Iris pigment epithelial cell (primary cell): ENCODE measurements at regions not wholly inside any gene's neighbourhood (a gene's known extent, or its start where the extent isn't known, plus 50 kb on each side); places are given as distances from the start of the nearest gene placed in this dataset.
A peak's percentile ranks its signal among the peaks of the same experiment; 100 is the strongest.
"Not testable (repeated sequence)": the region's sequence is repeated elsewhere in the genome, so short reads cannot be mapped to it uniquely, and the experiment has no call there.

ENCODE experiments used
- DNase-seq: peaks from one replicate; pipeline ENCODE4 v3.0.0-alpha.2; 2011; ENCODE audit warnings: low read depth

DNA sequence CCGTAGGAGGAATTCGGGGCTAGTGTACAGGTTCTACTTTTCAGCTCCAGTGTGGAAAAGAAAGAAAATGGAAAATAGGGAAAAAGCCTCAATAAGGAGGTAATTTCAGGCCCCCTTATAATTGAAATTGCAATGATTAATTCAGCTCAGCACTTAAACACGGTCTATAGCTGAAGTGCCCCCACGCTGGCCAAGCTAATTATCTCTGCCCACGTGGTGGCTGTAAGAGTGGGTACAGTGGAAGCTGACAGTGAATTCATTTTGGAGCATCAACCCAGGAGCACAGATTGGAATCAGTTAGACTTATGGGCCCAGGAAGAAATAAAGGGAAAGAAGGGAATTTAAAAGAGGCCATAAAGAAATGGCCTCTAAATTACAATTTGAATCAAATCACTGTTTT lies 631.1 kb upstream of the CPEB2 start:
- no peak for DNase-seq

DNA sequence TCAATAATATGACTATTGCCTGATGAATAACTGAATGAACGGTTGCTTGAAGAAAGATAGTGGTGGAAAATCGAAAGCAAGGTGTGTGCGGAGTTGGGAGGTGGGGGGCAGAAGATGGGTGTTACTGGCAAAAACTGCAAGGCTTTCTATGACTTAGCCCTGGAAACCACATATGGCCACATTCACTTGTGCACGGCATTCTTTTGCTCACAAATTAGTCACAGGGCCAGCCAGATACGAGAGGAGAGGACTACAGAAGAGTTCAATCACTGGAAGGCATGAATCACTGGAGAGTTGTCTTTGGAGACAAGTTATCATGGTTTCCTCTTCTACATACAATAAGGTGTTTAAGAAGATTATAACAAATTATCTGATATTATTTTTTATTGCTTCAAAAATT lies 626.5 kb upstream of the CPEB2 start:
- DNase-seq: peak; percentile 70

DNA sequence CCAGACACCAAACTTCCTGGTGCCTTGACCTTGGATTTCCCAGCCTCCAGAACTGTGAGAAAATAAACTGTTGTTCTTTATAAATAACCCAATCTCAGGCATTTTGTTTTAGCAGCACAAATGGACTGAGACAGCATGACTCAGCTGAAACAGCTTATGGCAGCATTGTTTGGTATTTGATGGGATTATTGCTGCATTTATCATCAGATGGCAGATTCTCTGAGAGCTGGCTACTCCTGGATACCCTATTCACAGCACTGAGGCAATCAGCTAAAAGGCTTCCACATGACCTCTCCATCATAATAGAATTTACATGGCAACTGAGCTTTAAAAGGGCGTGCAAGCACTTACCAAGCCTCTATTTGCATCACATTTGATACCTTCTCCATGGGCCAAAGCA lies 623.1 kb upstream of the CPEB2 start:
- peak; percentile 62 for DNase-seq

DNA sequence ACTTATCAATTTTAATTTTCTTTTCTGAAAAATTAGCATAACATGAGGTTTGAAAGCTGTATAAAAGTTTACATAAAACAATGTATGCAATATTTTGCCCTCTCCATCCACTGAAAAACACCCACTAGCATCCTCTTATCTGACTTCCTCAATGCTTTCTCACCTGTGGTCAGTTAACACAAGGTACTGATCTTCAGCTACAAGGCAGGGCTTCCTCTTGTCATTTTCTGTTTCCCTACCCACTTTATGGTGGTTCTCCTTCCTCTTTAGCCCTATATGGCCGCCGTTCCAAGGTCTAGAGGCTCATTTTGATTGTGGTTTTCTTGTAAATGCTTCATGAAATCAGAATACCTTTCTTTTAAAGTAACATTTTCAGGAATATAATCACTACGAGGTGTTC lies 618.6 kb upstream of the CPEB2 start:
- no peak for DNase-seq

DNA sequence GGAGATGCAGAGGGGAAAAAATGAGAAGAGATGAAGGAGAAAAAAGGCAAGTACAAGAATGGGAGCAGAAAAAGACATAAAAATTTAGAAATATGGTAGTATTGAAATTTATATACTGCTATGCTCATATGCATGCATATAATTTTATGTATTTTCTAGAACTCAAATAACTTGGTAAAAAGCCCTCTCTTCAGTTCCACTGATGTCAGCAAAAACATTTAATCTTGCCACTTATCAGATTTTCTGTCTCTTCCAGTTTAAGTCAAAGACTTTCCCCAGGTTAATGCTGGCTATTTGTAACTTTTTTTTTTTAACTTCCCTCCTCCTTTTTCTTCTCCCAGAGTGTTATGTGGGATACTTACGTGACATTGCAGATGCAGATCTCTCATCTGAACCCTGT lies 617.5 kb upstream of the CPEB2 start:
- DNase-seq: no peak

DNA sequence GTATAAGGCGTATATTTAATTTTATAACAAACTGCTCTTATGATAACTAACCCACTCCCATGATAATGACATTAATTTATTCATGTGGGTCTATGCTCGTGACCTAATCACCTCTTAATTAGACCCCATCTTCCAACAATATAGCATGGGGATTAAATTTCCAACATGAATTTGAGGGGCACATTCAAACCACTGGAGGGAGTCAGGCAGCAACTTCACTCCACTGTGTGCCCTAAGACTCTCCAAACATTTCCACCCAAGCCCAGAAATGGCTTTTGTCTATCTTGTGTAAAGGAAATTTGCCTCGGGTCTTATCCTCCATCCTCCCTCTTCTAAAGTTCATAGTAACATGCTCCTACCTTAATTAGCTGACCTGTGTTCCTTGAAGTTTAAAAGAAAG lies 616.1 kb upstream of the CPEB2 start:
- no peak for DNase-seq

DNA sequence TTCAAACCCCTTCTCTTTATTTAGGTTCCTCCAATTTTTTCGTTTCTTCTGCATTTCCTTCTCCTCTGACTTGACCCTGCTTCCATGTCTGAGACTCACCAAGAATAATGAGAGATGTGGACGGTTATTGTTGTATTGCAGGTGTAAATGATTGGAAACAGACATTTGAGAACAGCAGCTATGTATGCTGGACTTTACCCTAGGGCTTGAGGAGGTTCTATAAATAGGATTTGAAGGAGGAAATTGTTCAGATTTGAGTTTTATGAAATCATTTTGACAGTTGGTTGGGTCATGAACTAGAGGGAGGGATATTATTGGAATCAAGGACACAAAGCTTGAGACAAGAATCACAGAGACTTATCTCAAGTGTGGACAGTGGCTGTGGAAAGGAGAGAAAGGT lies 614.6 kb upstream of the CPEB2 start:
- no peak for DNase-seq

DNA sequence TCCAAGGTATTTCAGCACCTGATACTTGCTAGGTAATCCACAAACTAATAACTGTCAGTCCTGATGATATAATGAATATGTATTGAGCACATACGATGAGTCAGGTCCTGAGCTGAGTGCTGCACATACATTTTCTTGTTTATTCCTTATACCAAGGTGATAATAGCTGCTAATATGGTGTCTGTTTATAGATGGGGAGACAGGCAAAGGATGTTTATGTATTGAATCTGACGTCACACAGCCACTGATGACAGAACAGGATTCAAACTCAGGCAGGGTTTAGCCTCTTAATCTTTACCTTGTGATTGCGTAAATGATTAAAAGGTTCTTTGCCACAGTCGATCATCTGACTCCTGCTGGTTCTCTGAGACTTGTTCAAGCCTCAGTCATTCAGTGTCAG lies 609.9 kb upstream of the CPEB2 start:
- no peak for DNase-seq

DNA sequence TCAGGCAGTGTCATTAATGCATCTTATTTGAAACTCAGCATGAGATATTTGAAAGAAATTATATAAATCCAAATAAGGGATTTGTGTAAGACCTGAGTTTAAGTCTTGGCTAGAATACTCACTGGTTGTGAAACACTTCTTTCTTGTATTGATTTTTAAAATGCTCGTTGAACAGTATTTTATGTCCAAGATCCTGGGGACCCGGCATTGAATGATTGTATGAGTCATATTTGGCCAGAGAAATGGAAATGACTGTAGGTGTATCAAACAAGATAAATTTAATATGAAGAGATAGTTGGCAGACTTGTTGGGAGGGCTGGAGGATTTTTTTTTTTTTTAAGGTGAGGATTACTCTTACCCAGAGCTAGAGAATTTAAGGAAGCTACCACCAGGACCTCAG lies 606.1 kb upstream of the CPEB2 start:
- DNase-seq: no peak

DNA sequence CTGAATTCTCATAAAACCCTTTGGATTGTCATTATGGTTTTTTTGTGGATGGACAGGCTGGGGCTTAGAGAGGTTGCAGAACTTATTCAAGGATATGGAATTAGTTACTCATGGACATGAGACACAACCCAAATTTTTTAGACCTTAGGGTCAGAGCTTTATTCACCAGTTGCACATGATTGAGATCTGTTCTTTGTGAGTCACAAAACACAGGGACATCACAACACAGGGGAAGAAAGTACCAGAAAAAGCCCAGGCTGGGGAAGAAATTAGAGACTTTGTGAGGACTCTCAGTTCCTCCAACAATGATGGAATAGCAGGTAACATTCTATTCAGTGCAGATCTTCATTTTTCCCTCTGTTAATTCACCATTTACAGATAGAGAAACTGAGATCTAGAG lies 602.4 kb upstream of the CPEB2 start:
- DNase-seq: no peak

DNA sequence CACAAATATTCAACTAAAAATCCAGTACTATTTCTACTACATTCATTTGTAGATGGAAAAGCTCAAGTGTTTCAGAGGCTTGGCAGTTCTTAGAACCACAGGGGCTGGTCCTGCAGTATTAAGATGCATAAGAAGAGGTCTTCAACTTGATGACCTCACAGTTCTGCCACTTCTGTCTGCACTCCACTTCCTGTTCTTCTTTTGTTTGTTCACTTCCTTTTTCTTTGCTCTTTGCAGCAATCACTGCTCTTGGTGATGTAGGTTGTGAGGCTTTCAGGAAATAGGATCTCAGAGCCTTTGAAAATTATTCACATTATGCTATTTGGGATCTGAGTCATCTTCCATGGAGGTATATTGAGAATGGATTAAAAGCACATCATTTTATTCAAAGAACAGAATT lies 602.0 kb upstream of the CPEB2 start:
- no peak for DNase-seq

DNA sequence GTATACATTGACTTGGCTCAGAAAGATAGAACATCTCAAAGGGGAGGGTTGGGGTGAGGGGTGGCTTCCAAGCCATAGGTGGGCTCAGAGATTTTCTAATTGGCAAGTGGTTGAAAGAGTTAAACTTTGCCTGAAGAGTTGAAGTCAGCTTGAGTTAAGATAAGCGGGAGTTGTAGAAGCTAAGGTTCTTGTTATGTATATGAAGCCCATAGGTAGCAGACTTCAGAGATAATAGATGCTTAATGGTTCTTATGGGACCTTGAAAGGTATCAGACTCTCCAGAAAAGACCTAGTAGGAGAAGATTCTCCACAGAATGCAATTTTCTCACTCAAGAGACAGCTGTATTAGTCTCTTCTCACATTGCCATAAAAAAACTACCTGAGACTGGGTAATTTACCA lies 599.1 kb upstream of the CPEB2 start:
- no peak for DNase-seq

DNA sequence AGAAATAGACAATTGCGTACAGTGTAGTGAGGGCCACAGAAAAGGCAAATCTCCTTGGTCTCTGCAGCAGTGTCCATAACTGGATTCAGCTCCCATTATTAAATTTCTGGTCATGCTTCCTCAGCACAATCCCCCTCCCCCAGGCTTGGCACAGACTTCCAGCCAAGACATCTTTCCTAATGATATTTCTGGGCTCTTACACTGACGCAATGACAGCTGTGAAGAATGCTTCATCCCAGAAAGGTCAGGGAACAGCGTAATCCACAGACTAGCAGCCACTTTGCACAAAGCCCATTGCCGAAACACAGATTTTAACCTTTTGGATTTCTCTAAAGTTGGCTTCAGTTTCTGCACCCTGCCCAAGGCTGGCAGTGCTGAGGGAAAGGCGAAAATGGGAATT lies 597.6 kb upstream of the CPEB2 start:
- no peak for DNase-seq

DNA sequence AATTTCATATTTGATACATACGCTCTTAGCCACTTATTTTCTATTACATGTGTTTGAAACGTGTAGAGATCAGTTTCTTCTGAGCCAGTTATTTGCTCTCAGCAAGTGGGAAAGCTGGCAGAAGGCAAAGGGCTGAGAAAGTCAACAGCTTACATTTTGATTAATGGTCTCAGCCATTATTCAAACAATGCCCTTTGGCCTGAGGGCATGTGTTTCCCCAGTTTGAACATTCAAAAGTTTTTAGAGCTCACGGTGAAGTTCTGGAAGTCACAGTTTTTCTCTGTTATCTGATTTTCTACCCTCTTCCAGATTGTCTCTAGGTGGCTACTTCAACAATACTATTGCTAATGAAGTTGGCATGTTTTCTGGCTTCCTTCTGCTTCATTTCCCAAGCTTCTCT lies 591.8 kb upstream of the CPEB2 start:
- no peak for DNase-seq

DNA sequence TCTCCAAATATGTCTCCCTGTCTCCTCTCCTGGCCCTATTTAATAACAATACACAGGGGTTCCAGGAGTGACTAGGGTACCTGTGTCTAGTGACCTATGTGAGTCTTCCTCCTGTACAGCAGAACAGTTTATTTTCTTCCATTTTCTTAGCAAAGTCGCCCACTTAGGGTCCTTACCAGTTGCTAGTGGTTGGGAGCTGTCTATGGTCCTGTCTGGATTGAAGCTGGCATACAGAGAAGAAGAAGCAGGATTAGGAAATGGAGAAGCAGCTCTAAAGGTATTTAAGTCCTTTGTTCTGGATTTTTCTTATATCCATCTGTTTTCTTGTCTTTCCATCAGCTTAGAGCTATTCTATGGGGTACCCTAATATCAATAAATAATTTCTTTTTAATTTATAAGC lies 587.1 kb upstream of the CPEB2 start:
- DNase-seq: peak; percentile 55

DNA sequence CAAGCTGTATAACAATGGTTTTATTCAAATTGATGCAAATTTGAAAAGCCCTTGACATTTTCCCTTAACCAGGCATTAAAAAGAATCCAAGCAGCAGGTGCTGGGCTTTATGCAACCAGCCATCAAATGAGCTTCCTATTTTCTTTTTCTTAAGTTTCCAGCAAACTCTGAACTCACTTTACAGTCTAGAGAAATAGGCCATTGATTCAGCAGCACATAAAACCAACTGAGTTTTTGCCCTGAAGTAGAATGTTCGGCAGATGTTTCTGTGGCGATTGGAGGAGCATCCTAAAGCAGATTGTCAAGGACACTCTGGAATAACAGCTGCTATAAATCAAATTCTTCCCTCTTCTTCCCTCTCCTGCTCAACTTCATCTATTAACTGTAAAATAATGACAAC lies 582.8 kb upstream of the CPEB2 start:
- no peak for DNase-seq

DNA sequence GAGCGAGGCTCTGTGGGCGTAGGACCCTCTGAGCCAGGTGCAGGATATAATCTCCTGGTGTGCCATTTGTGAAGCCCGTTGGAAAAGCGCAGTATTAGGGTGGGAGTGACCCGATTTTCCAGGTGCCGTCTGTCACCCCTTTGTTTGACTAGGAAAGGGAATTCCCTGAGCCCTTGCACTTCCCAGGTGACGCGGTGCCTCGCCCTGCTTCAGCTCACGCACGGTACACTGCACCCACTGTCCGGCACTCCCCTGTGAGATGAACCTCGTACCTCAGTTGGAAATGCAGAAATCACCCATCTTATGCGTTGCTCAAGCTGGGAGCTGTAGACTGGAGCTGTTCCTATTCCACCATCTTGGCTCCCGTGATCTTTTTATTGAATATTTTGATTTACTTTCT lies 576.0 kb upstream of the CPEB2 start:
- DNase-seq: not testable (repeated sequence)

DNA sequence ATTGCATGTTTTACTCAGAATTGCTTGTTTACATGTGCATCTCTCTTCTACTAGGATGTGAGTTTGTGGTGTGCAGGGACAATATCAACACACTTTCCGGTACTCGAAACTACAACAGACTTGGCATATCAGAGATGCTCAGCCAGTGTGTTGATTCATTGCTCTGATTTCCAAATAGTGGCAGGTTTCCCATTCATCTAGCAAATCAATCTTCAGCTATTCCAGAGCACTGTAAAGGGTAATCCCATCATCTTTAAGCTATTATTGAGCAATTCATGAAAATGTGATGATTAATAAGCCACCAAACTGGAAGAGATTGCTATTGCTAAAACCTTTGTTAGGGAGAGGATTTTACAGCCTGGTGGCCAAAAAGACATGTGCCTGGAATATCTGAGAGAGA lies 574.2 kb upstream of the CPEB2 start:
- DNase-seq: peak; percentile 57

DNA sequence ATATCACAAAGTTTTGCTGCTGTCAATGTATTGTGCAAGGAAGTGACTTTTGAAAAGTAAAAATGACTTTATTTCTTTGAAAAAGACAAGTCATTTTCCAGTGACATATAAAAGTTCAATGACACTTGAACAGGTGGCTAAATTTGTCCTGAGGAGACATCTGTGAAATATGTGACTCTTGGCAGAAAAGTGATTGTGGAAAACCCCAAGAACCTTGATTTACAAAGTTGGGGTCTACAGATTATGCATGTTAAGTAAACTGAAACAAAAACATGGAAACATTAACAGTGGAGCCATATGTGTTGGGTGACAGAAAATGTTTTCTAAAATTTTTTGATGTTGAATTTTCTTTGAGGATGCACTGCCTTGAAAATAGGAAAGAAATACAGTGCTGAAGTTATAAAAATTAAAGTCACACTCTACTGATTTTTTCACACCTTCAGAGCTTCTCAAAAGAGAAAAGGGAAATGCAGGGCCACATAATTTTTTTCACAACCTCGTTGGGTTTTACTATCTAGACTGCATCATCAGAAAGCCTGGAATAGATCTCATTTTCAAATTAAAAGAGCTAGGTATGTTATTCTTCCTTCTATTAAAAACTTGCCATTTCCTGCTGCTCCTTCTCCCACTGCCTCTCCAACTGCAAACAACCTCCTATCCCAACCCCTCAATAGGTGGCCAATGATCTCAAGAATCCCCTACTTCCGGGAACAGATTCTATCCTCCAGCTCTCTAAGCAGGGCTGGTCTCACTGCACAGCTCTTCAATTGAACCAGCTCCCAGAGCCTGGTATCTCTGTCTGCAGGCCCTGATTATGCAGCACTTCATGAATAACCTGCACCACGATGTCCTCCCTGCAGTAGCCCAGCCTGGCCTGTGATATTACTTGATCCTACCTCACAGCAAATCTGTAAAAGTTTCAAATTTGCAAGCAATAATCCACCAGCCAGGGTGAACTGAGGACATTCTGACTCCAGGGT lies 570.8 kb upstream of the CPEB2 start:
- DNase-seq: no peak

DNA sequence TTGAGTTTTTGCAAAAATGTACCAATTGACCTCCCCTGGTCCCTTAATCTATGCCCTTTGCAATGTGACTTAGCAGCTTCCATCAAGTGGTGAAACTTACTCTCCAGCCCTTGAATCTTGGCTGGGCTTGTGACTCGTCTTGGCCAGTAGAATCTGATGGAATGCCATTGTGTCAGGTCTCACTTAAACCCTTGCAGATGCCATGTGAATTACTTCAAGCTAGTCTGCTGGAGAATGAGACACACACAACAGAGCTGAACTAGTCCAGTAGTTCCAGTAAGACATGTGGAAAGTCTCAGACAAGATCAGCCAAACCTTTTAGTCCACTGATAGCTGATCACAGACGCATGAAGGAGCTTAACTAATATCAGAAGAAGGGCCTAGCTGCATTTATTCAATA lies 567.8 kb upstream of the CPEB2 start:
- peak; percentile 4 for DNase-seq

DNA sequence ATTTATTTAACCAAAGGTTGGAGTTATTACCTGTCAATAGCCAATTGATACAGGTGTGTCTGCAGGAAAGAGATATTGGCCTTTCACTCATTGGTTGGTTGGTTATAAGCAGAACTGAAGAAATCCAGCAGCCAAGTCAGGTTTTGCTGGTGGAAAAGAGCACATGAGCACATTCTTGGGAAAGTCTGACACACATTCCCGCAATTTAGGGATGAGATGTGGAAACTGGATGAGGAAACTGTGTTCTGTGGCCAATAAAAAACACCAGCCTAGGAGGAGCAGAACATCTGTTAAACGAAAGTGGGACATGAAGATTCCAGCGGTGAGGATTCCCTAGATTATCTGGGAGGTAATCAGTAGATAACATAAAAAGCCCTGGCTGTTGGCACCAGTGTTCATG lies 567.4 kb upstream of the CPEB2 start:
- no peak for DNase-seq

DNA sequence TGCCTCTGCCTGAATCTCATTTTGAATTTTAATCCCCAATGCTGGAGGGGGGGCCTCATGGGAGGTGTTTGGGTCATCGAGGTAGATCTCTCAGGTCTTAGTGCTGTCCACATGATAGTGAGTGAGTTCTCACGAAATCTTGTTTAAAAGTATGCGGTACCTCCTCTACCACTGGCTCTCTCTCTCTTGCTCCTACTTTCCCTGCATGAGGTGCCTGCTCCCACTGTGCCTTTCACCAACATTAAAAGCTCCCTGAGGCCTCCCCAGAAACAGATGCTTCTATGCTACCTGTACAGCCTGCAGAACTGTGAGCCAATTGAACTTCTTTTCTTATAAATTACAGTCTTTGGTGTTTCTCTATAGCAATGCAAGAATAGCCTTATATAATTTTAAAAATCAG lies 560.7 kb upstream of the CPEB2 start:
- no peak for DNase-seq

DNA sequence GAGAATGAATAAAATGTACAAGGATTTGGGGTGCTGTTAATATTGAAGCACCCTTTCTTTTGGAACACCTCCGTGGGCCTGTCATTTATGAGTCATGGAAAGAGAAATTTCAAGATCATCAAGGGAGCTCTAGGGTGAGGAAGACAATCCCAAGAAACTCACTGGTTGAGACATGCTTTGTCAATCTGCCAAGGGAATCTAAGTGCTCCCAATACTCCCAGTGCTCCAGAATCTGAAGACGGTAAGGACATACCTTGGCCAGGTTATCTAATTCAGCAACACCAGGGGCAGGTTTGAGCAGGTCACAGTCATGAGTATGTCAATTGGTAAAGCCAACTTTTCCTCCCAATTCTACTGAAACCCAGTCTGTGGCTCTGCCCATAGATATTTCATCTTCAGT lies 556.4 kb upstream of the CPEB2 start:
- no peak for DNase-seq

DNA sequence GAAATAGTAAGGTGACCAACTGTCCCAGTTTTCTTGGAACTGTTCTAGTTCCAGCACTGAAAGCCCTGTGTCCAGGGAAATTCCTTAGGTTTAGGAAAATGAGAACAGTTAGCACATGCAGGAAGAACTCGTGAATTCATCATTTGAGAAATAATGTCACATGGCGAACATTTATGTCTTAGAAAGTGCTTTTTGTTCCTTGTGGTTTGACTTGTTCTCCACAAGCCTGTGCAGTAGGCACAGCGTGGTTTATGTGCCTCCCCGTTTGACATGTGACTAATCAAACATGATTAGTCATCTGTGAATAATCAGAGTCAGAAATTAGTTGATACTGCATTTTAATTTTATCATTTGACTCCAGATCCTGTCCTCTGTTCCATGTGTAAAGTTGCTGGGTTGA lies 556.0 kb upstream of the CPEB2 start:
- peak; percentile 34 for DNase-seq
